GM21390 (cell line): ENCODE measurements at regions not wholly inside any gene's neighbourhood (a gene's known extent, or its start where the extent isn't known, plus 50 kb on each side); places are given as distances from the start of the nearest gene placed in this dataset.

ENCODE experiments used
- ATAC-seq: cut with Tn5 transposase; IDR thresholded peaks from one replicate; pipeline ENCODE4 v1.9.1; 2021; ENCODE audit not compliant: unreplicated experiment

- no peak for ATAC-seq
These were observed 141.7 kb upstream of the TMEM72 start for GRCh38 chr10:44769450-44769849.

GRCh38 chr10:44771233-44771995 is 139.7 kb upstream of the TMEM72 start:
- no peak for ATAC-seq

- ATAC-seq = no peak
These were observed 137.6 kb upstream of the TMEM72 start for GRCh38 chr10:44773565-44773964.

GRCh38 chr10:44774676-44775401 is 136.3 kb upstream of the TMEM72 start:
- ATAC-seq = no peak

GRCh38 chr10:44775402-44775741 is 135.8 kb upstream of the TMEM72 start:
- no peak for ATAC-seq

GRCh38 chr10:44776181-44776580 is 135.0 kb upstream of the TMEM72 start:
- no peak for ATAC-seq

- ATAC-seq = no peak
These were observed 131.6 kb upstream of the TMEM72 start for GRCh38 chr10:44779511-44779910.

GRCh38 chr10:44780426-44780825 is 130.7 kb upstream of the TMEM72 start:
- no peak for ATAC-seq

GRCh38 chr10:44781131-44781530 is 130.0 kb upstream of the TMEM72 start:
- ATAC-seq = no peak

- no peak for ATAC-seq
These were observed 124.8 kb upstream of the TMEM72 start for GRCh38 chr10:44786286-44786850.

GRCh38 chr10:44787480-44788075 is 123.6 kb upstream of the TMEM72 start:
- no peak for ATAC-seq

- ATAC-seq = no peak
These were observed 122.7 kb upstream of the TMEM72 start for GRCh38 chr10:44788147-44789129.

- ATAC-seq = no peak
These were observed 118.9 kb upstream of the TMEM72 start for GRCh38 chr10:44792119-44792775.

- no peak for ATAC-seq
These were observed 111.2 kb upstream of the TMEM72 start for GRCh38 chr10:44799966-44800365.

- no peak for ATAC-seq
These were observed 109.5 kb upstream of the TMEM72 start for GRCh38 chr10:44801383-44802327.

GRCh38 chr10:44803862-44804261 is 107.3 kb upstream of the TMEM72 start:
- no peak for ATAC-seq

GRCh38 chr10:44804661-44805060 is 106.5 kb upstream of the TMEM72 start:
- no peak for ATAC-seq

GRCh38 chr10:44805466-44806210 is 105.5 kb upstream of the TMEM72 start:
- ATAC-seq = no peak
